IgD-negative memory B cell (primary cell): ENCODE measurements at regions not wholly inside any gene's neighbourhood (a gene's known extent, or its start where the extent isn't known, plus 50 kb on each side); places are given as distances from the start of the nearest gene placed in this dataset.

Source experiments
- H3K27ac Mint-ChIP-seq, 3 donors: one replicate each; pipeline ENCODE4 v1.8.0; 2020 to 2022; ENCODE audit warnings: mild to moderate bottlenecking in 3 of 3, mixed read lengths in 3 of 3, moderate library complexity in 1 of 3
- H3K27me3 Mint-ChIP-seq: one replicate; pipeline ENCODE4 v1.8.0; 2021; ENCODE audit warnings: mixed read lengths
- H3K36me3 Mint-ChIP-seq: one replicate; pipeline ENCODE4 v1.8.0; 2020; ENCODE audit warnings: mild to moderate bottlenecking, mixed read lengths
- H3K4me1 Mint-ChIP-seq, 3 donors: one replicate each; pipeline ENCODE4 v1.8.0; 2020 to 2022; ENCODE audit warnings: mixed read lengths in 3 of 3, mild to moderate bottlenecking in 1 of 3
- H3K4me3 Mint-ChIP-seq, 4 donors: one replicate each; pipeline ENCODE4 v1.8.0; 2020 to 2022; ENCODE audit warnings: mild to moderate bottlenecking in 4 of 4, mixed read lengths in 4 of 4, moderate library complexity in 3 of 4
- H3K9me3 Mint-ChIP-seq, 3 donors: one replicate each; pipeline ENCODE4 v1.8.0; 2020 to 2021; ENCODE audit warnings: mixed read lengths in 3 of 3, mild to moderate bottlenecking in 1 of 3

DNA sequence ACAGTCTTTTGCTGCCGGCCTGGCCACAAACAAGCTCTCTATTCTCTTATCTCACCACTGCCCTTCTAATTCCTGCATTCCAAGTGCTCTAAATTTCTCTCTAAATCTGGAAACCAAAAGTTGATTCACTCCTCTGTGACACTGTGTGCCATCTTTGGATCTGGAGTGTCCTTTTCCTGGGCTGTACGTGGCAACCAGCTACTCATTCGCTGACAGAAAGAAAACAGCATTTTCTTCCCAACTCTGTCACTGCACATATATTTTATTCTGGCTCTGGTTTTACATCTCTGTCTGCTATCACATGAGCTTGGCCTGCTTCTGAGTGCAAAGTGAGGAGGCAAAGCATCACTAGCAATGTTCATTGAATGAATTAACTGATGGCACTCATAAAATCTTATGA is 397.2 kb upstream of the MAP3K7 start:
- Mint-ChIP-seq H3K36me3 (no peaks in the 10 kb centered on the region), H3K4me1 (no peaks in the 10 kb centered on the region), H3K27me3 (peaks cover 1% of the 10 kb centered on the region), H3K9me3 (peaks cover 0 to 3% (median 0%) of the 10 kb centered on the region in 3 donors), H3K27ac (no peak overlapping the region), H3K4me3 (no peak overlapping the region)

DNA sequence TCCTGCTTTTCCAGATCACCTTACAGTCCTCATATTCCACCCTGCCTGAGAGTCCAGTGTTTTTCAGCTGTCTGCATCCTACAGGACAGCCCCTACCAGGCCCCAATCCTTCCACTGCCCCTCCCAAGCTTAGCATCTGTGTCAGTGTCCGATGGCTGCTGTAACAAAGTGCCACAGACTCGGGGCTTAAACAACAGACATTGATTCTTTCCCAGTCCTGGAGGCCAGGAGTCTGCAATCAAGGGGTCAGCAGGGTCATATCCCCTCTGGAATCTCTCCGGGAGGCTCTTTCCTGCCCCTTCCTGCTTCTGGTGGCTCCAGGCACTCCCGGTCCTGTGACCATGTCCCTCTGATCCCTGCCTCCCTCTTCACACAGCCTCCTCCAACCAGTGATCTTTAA is 396.6 kb upstream of the MAP3K7 start:
- Mint-ChIP-seq H3K27me3 (peaks cover 1% of the 10 kb centered on the region), H3K27ac (no peak overlapping the region), H3K36me3 (no peaks in the 10 kb centered on the region), H3K4me1 (no peaks in the 10 kb centered on the region), H3K4me3 (no peak overlapping the region), H3K9me3 (peaks cover 0 to 3% (median 0%) of the 10 kb centered on the region in 3 donors)

DNA sequence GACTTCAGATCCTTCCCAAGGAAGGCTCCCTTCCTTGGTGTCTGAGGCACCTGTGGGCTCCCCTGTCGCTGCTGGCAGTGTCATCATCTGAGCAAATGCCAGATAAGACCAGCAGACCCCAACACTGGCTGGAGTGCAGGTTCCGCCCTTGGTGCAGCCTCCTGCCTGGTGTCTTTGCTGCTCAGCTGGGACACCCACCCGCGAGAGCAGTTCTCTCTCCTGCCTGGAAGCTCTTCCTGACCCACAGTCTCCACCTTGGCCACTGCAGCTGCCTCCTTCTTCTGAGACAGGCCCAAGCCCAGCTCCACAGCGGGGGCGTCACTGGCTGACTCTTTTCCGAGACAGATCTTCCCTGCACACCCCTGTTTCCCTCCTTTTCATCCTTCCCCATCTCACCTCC is 395.7 kb upstream of the MAP3K7 start:
- Mint-ChIP-seq H3K27me3 (peaks cover 1% of the 10 kb centered on the region), H3K27ac (no peak overlapping the region), H3K36me3 (no peaks in the 10 kb centered on the region), H3K9me3 (peaks cover 0 to 3% (median 0%) of the 10 kb centered on the region in 3 donors), H3K4me3 (no peak overlapping the region), H3K4me1 (no peaks in the 10 kb centered on the region)

DNA sequence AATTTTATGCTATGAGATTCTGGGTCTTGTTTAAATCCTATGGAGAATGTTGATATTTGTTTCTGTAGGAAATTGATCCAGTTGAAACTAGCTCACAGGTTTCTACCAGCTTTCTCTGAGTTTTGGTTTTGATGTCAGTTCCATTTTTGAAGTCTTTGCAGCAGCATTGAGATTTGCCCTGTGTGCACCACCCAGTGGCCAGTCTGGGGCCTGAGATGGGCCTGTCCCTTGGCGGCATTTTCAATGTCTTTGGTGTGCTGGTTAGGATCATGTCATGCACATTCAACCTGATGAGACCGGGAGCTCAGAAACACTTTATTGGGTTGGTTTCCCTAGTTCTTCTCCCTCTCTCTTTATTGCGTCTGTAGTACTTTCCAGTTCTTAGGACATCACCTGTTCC is 395.2 kb upstream of the MAP3K7 start:
- no peak overlapping the region for H3K27ac Mint-ChIP-seq
- H3K4me1 Mint-ChIP-seq = no peaks in the 10 kb centered on the region
- H3K27me3 Mint-ChIP-seq = peaks cover 1% of the 10 kb centered on the region
- no peaks in the 10 kb centered on the region for H3K36me3 Mint-ChIP-seq
- no peak overlapping the region for H3K4me3 Mint-ChIP-seq
- peaks cover 0 to 3% (median 0%) of the 10 kb centered on the region in 3 donors for H3K9me3 Mint-ChIP-seq

DNA sequence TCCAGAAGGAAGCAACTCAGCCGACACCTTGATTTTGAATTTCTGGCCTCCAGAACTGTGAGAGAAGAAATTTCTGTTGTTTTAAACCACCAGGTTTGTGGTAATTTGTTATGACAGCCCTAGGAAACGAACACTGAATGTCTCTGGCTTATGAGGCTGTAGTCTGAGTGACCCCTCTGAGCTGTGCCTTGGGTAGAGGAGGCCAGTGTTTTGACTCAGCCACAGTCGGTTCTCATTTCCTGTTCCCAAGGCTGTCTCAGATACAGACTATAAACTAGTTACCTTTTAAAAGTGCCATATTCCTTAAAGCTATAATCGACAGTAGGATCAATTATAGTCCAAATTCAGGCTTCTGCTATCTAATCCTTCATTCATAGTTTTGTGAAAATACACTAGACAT is 391.2 kb upstream of the MAP3K7 start:
- Mint-ChIP-seq H3K36me3 (no peaks in the 10 kb centered on the region), H3K4me1 (no peaks in the 10 kb centered on the region), H3K27me3 (no peaks in the 10 kb centered on the region), H3K9me3 (peaks cover 0 to 3% (median 0%) of the 10 kb centered on the region in 3 donors), H3K4me3 (no peak overlapping the region), H3K27ac (no peak overlapping the region)

DNA sequence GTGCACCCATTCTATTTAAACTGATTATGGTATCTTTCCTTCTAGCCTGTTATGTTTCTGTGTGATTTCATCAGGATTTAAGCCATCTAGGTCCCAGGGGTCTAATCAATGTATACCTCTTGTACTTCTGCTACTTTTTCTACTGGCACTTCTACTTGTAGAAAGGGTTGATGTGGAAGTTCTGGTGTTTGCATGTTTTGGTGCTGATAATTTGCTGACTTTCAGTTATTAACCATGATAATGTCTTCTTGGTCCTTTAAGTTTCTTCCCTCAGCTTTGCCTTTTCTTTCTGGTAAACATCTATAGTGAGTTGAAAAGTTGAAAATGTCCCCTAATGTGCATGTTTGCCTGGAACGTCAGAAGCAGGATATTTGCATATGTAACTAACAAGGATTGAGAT is 390.6 kb upstream of the MAP3K7 start:
- H3K4me1 Mint-ChIP-seq = no peaks in the 10 kb centered on the region
- H3K27me3 Mint-ChIP-seq = no peaks in the 10 kb centered on the region
- H3K4me3 Mint-ChIP-seq = no peak overlapping the region
- no peak overlapping the region for H3K27ac Mint-ChIP-seq
- H3K9me3 Mint-ChIP-seq = peaks cover 0 to 3% (median 0%) of the 10 kb centered on the region in 3 donors
- no peaks in the 10 kb centered on the region for H3K36me3 Mint-ChIP-seq

DNA sequence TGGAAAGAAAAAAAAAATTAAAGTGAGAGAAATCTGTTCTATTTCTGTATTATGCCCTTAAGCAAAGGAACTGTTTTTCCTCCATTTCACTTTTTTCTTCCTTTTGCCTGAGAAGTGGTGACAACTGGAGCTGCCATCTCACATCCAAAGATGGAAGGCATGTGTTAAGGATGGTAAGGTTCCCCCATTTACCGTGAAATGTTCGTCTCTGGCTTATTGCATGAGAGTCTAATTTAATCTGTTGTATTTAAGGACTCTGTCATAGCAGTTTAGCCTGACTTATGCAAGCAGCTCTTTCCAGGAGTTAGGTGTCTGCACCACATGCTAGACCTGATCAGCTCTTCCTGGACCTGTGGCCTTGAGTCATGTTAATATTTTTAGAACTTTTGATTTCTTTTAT is 389.5 kb upstream of the MAP3K7 start:
- Mint-ChIP-seq H3K27ac (no peak overlapping the region), H3K36me3 (no peaks in the 10 kb centered on the region), H3K4me1 (no peaks in the 10 kb centered on the region), H3K9me3 (no peaks in the 10 kb centered on the region), H3K27me3 (no peaks in the 10 kb centered on the region), H3K4me3 (no peak overlapping the region)

DNA sequence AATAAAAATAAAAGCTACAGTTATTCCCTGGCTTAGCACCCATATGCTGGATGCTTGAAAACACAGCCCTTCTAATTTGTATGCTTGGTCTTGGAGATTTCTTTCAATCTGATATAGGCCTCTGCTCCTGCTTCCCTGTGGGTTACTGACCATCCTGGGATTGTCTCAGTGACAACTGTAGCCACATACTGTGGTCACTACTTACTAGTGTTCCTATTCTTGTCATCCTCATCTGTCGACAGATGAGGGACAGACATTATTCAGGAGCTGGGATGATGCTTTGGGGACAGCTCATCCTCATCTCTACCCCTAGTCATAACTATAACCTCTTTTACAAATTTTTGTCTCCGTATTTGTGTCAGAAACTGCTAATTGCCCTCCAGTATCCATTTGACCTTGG is 388.9 kb upstream of the MAP3K7 start:
- Mint-ChIP-seq H3K4me1 (no peaks in the 10 kb centered on the region), H3K36me3 (no peaks in the 10 kb centered on the region), H3K4me3 (no peak overlapping the region), H3K9me3 (no peaks in the 10 kb centered on the region), H3K27me3 (no peaks in the 10 kb centered on the region), H3K27ac (no peak overlapping the region)

DNA sequence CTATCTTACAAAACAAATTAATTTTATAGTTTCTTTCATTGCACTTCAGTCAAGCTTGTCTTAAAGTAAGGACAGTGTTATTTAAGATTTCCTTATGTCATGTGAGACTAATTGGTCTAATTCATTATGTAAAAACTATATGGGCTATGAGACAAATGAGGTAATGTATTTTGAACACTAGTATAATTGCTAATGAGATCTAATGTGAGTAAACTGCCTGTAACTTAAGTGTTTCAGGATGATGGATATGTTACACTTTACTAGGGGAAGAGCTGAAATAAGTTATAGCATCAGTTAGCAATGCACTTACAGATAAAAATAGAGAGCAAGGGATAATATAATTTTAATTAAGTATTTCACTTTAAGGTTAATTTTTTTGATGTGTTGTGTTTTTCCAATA is 386.3 kb upstream of the MAP3K7 start:
- no peak overlapping the region for H3K4me3 Mint-ChIP-seq
- H3K27ac Mint-ChIP-seq = no peak overlapping the region
- H3K4me1 Mint-ChIP-seq = no peaks in the 10 kb centered on the region
- H3K27me3 Mint-ChIP-seq = no peaks in the 10 kb centered on the region
- H3K9me3 Mint-ChIP-seq = no peaks in the 10 kb centered on the region
- no peaks in the 10 kb centered on the region for H3K36me3 Mint-ChIP-seq

DNA sequence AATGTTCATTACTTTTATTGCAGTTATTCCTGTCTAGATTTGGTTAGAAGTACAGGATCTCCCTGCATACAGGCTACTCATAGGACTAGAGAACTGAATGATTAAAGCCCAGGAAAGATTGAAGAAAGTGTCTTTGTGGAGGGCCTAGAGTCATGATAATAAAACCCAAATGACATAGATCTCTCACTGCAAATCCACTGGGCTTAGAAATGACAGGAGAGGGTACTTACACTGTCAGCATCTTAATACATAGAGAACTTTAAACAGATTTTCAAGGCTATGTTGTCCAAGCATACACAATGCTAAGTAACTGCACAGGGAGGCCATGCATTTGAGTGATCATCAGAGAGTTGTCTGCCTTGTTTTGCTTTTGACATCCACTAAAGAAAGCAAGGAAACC is 383.8 kb upstream of the MAP3K7 start:
- Mint-ChIP-seq H3K27me3 (no peaks in the 10 kb centered on the region), H3K4me3 (no peak overlapping the region), H3K4me1 (no peaks in the 10 kb centered on the region), H3K27ac (no peak overlapping the region), H3K36me3 (no peaks in the 10 kb centered on the region), H3K9me3 (no peaks in the 10 kb centered on the region)

DNA sequence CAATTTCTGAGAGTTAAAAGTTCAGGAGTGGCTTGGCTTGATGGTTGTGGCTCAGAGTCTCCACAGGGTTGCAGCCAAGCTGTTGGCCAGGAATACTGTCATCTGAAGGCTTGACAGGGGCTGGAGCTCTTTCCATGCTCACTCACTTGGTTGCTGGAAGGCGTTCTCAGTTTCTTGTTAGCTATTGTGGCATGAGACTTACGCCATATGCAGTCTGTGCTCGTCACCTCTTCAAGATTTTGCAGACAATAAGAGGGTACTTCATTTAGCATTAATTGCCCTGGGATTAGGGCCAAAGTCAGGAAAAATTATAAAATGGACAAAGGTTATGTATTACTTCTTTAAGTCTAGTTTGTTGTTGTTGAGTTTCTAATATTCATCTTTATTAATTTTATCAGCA is 380.6 kb upstream of the MAP3K7 start:
- H3K4me3 Mint-ChIP-seq = no peak overlapping the region
- no peaks in the 10 kb centered on the region for H3K4me1 Mint-ChIP-seq
- H3K27me3 Mint-ChIP-seq = no peaks in the 10 kb centered on the region
- H3K27ac Mint-ChIP-seq = no peak overlapping the region
- H3K36me3 Mint-ChIP-seq = no peaks in the 10 kb centered on the region
- no peaks in the 10 kb centered on the region for H3K9me3 Mint-ChIP-seq

DNA sequence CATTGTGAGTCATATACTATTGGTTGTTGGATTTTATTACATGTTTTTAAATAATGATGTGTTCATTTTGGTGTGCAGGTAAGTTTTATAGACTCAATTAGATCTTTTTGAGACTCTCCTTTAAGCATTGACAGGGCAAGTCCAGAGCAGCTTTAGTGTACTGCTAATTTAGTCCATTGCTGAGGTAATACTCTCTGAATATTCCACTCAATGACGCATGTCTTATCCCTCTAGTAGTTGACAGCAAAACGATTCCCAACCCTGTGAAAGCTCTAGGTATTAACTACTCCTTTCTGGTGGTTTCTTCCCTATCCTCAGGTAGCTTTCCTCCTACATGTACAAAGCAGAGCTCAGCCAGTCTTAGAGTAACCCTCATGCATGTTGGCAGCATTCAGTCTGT is 373.5 kb upstream of the MAP3K7 start:
- no peaks in the 10 kb centered on the region for H3K4me1 Mint-ChIP-seq
- no peaks in the 10 kb centered on the region for H3K36me3 Mint-ChIP-seq
- no peak overlapping the region for H3K27ac Mint-ChIP-seq
- no peaks in the 10 kb centered on the region for H3K27me3 Mint-ChIP-seq
- no peak overlapping the region for H3K4me3 Mint-ChIP-seq
- H3K9me3 Mint-ChIP-seq = no peaks in the 10 kb centered on the region

DNA sequence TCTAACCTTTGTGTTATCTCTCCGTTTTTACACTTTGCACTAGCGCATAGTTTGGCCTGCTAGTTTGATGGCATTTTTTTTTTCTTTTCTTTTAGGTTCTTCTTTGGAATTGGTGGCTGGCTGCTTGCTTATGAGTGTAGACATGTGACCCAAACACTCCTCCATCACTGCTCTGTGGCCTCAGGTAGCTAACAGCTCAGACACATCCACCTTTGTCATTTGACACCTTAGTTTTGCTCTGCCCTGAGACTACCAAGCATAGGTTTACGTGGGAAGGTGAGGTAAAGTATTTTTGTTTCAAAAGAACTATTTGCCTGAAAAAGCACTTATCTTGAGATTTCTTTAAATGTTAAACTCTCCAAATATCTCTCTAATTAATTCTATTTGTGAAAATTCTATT is 368.4 kb upstream of the MAP3K7 start:
- Mint-ChIP-seq H3K4me3 (no peak overlapping the region), H3K27ac (no peak overlapping the region), H3K4me1 (no peaks in the 10 kb centered on the region), H3K27me3 (no peaks in the 10 kb centered on the region), H3K9me3 (no peaks in the 10 kb centered on the region), H3K36me3 (no peaks in the 10 kb centered on the region)

DNA sequence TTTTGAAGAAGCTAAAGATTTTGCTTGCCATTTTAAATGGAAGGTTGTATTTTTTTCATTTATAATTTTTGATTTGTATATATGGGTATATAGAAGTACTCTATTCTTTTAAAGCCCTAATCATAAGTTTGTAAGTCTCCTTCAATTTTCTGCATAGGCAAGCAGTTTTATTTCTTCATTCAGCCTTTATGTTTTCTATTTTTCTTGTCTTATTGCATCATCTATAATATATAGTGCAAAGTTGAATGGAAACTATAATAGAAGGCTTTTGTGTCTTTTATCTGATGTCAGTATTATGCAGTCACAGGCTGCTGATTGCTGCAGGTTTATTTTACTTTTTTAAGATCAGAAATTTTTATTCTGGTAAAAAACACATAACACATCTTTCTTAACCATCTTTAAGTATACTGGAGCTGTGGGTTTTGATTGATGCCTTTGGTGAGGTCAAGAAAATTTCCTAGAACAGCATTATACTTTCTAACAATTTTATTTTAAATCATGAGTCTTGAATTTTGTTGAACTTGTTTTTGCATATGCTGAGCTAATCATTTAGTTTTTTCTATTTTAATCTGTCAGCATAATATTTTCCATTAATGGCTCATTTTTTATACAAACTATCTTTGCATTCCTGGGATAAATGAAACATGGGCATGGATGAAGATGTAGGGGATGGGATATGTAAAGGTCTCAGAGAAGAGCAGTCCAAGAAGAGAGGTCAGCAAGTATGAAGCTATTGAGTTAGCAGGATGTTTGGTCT is 366.7 kb upstream of the MAP3K7 start:
- no peaks in the 10 kb centered on the region for H3K36me3 Mint-ChIP-seq
- H3K4me3 Mint-ChIP-seq = no peak overlapping the region
- H3K4me1 Mint-ChIP-seq = no peaks in the 10 kb centered on the region
- no peaks in the 10 kb centered on the region for H3K27me3 Mint-ChIP-seq
- no peak overlapping the region for H3K27ac Mint-ChIP-seq
- H3K9me3 Mint-ChIP-seq = no peaks in the 10 kb centered on the region

DNA sequence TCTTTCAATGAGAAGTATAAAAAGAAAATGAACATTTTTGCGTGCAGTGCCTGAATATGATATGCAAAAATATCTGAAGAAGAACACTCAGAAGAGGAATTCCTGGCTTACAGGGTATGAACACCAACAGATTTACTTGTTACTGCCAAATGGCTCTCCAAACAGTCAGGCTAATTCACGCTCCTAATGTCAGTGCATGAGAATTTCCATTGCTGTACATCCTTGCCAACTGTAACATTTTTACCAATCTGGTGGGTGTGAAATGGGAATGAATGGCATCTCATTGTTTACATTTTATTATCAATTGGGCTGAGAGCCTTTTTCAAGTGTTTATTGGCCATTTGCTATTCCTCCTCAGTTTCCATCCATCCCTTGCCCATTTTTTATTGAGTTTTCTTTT is 365.3 kb upstream of the MAP3K7 start:
- Mint-ChIP-seq H3K4me3 (no peak overlapping the region), H3K27ac (no peak overlapping the region), H3K9me3 (no peaks in the 10 kb centered on the region), H3K4me1 (no peaks in the 10 kb centered on the region), H3K36me3 (no peaks in the 10 kb centered on the region), H3K27me3 (no peaks in the 10 kb centered on the region)

DNA sequence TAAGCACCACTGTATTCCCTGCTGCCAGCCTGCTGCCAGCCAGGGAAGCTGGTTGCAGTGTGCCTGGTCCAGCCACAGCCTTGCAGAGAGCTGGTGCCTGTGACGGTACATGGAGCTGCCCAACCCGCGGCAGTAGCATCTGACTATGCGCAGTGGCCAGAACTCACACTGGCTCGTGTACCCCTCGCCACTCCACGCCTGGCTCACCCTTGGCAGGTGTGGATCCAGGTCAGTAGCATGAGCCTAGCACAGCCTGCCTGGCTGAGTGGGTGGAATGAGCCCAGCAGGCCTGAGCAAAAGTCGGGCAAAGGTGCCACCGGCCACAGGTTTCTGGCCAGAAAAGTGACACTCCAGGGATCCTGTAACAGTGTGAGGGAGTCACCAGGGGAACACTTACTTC is 361.7 kb upstream of the MAP3K7 start:
- Mint-ChIP-seq H3K4me1 (no peaks in the 10 kb centered on the region), H3K27ac (no peak overlapping the region), H3K27me3 (no peaks in the 10 kb centered on the region), H3K4me3 (no peak overlapping the region), H3K36me3 (no peaks in the 10 kb centered on the region), H3K9me3 (no peaks in the 10 kb centered on the region)
